ENCODE measurements at regions not wholly inside any gene's neighbourhood (a gene's known extent, or its start where the extent isn't known, plus 50 kb on each side); places are given as distances from the start of the nearest gene placed in this dataset.

DNA sequence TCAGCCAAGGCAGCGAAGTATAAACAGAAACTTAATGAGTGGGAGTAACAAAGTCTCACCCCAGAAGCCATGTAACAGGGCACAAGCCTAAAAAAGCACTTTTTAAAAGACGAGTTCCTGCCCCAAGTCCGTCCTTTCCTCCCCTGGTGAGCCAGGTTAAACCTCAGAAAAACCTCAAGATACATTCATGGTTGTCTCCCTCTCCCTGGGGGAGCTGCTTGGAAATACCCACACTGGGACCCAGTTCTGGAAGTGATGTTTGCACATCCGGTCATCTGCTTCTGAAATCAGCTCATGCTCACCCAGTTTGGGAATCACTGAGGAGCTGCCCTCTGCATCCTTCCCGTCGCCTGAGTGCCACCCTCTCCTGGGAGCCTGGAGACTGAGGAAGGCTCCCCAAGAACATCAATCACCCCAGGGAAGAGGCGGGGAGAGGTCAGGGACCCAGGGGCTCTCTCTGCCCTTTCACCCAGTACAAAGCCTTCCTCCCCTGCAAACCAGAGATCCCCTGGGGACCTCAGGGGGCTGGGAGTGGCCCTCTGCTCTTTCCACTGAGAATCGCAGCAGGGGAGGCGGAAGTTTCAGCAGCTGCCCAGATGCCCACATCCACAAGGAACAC is 150.6 kb upstream of the AGAP1 start:
- no peak for DNase-seq (ENCODE audit: low read depth)
- no peaks in the 10 kb centered on the region for H3K36me3 ChIP-seq (ENCODE audit: control insufficient read depth, insufficient read depth, low read length)
- TF ChIP-seq CTCF (IDR thresholded peaks at IDR 0.05; ENCODE audit: insufficient read depth, low read length, poor library complexity, severe bottlenecking): no peak
- no peaks in the 10 kb centered on the region for H3K27me3 ChIP-seq (ENCODE audit: control insufficient read depth, insufficient read depth, low read length)
- no peak overlapping the region for H3K4me3 ChIP-seq (ENCODE audit: low read depth, low read length)

DNA sequence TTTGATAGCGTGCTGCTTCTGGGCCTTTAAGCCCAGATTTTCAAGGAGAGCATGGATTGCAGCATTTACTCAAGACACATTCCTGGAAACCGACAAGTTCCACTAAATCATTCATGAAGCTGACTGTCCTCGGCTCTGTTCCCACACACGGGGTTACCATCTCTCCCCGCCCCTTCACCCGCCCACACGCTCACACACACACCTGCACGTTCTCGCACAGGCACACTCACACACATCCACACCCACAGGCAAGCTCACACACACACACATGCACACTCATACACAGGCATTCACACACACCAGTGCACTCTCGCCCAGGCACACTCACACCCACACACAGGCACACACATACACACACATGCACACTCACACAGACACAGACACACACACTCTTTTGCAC is 150.0 kb upstream of the AGAP1 start:
- DNase-seq (ENCODE audit: low read depth): peak; percentile 53
- no peak overlapping the region for H3K4me3 ChIP-seq (ENCODE audit: low read depth, low read length)
- H3K36me3 ChIP-seq (ENCODE audit: control insufficient read depth, insufficient read depth, low read length): no peaks in the 10 kb centered on the region
- TF ChIP-seq CTCF (IDR thresholded peaks at IDR 0.05; ENCODE audit: insufficient read depth, low read length, poor library complexity, severe bottlenecking): no peak
- no peaks in the 10 kb centered on the region for H3K27me3 ChIP-seq (ENCODE audit: control insufficient read depth, insufficient read depth, low read length)

- no peak overlapping the region for H3K4me3 ChIP-seq (ENCODE audit: low read depth, low read length)
- no peak for DNase-seq (ENCODE audit: low read depth)
- no peak for TF ChIP-seq CTCF (IDR thresholded peaks at IDR 0.05; ENCODE audit: insufficient read depth, low read length, poor library complexity, severe bottlenecking)
Observed at GRCh38 chr2:235345745-235346144, 148.1 kb upstream of the AGAP1 start.

DNA sequence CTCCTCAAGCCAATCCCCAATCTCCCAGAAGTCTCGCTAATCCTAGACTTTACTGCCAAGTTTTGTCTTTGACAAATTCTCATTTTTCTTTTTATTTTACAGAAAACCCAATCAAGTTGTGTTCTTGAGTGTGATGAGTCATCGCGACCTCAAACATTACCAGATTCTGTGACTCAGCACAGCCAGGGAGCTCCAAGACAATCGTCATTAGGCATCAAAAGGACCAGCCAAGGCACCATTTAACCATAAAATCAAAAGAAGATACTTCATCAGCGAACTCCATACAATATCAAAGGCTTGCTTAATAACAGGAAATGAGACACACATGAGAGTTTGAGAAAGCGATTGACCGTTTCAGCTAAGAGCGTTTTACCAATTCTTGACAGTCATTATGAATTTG is 146.2 kb upstream of the AGAP1 start:
- no peaks in the 10 kb centered on the region for H3K27me3 ChIP-seq (ENCODE audit: control insufficient read depth, insufficient read depth, low read length)
- H3K4me3 ChIP-seq (ENCODE audit: low read depth, low read length): no peak overlapping the region
- no peak for TF ChIP-seq CTCF (IDR thresholded peaks at IDR 0.05; ENCODE audit: insufficient read depth, low read length, poor library complexity, severe bottlenecking)
- H3K36me3 ChIP-seq (ENCODE audit: control insufficient read depth, insufficient read depth, low read length): no peaks in the 10 kb centered on the region
- peak; percentile 76 for DNase-seq (ENCODE audit: low read depth)

More at GRCh38 chr2:235345745-235346144, 148.1 kb upstream of the AGAP1 start:
- Histone ChIP-seq H3K36me3 (ENCODE audit: control insufficient read depth, insufficient read depth, low read length) (no peaks in the 10 kb centered on the region), H3K27me3 (ENCODE audit: control insufficient read depth, insufficient read depth, low read length) (no peaks in the 10 kb centered on the region)

DNA sequence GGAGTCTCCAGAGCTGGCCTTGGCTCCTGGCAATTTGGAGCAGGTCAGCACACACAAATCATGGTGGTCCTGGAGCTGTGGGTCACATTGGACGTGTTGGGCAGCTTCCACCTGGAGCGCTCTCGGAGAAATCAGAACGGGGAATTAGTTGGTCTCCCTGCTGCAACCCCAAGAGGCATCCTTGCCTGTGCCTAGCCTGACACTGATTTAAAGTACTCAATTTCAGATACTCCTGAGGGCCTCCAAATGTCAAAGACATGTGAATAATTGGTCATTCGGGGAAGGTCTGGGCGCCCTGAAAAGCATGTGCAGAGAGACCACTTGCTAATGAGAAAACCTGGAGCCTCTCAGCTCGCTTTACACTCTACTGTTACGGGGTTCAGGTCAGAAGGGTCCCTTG is 145.5 kb upstream of the AGAP1 start:
- DNase-seq (ENCODE audit: low read depth): no peak
- no peak for TF ChIP-seq CTCF (IDR thresholded peaks at IDR 0.05; ENCODE audit: insufficient read depth, low read length, poor library complexity, severe bottlenecking)
- Histone ChIP-seq H3K27me3 (ENCODE audit: control insufficient read depth, insufficient read depth, low read length) (no peaks in the 10 kb centered on the region), H3K36me3 (ENCODE audit: control insufficient read depth, insufficient read depth, low read length) (no peaks in the 10 kb centered on the region), H3K4me3 (ENCODE audit: low read depth, low read length) (no peak overlapping the region)

DNA sequence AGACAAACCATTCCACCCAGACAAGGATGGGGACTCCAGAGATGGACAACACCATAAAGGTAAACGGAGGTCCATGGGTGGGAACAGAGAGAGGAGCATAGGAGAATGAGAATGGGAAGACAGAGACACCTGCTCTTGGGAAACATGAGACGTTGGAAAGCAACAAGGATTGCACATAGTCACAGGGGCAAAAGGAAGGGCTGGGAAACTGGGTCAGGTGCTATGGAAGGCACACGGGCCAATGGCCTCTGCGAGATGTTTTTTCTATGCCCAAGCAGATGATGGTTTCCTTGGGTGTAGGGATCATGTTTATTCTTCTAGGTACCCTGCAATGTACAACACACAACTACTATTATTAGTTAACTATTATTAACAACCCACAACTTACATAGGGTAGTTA is 143.6 kb upstream of the AGAP1 start:
- no peaks in the 10 kb centered on the region for H3K36me3 ChIP-seq (ENCODE audit: control insufficient read depth, insufficient read depth, low read length)
- H3K27me3 ChIP-seq (ENCODE audit: control insufficient read depth, insufficient read depth, low read length): no peaks in the 10 kb centered on the region
- no peak for TF ChIP-seq CTCF (IDR thresholded peaks at IDR 0.05; ENCODE audit: insufficient read depth, low read length, poor library complexity, severe bottlenecking)

More for the DNA sequence above, 143.6 kb upstream of the AGAP1 start:
- H3K4me3 ChIP-seq (ENCODE audit: low read depth, low read length): no peak overlapping the region
- DNase-seq (ENCODE audit: low read depth): no peak

All from kidney epithelial cell (primary cell).